Erythroblast (primary cell): ENCODE measurements at regions not wholly inside any gene's neighbourhood (a gene's known extent, or its start where the extent isn't known, plus 50 kb on each side); places are given as distances from the start of the nearest gene placed in this dataset.

Source experiments
- GATA1 ChIP-seq: IDR thresholded peaks from 2 replicates; pipeline ENCODE4 v1.6.1; 2011; ENCODE audit warnings: low read depth, mild to moderate bottlenecking, control low read depth, low read length, moderate library complexity
- POLR2A ChIP-seq: IDR thresholded peaks from 2 replicates; pipeline ENCODE4 v1.6.1; 2011; ENCODE audit warnings: mild to moderate bottlenecking, low read length

DNA sequence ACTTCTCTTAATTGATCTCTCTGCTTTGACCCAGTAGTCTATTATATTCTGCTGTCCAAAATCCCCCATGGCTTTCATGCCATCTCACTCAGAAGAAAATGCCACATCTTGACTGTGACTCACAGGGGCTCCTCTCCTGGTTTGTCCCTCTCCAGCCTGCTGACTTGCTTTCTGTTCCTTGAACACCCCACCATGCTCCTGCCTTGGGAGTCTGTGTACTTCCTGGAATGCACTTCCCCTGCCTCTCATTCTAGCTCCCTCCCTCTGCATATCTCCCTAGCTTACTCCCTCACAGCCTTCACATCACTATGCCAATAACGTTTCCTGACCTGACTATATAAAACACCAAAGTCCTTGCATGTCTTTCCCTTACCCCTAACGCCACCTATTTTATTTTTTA lies 167.2 kb downstream of the TRIB2 start:
- TF ChIP-seq POLR2A (no peak), GATA1 (no peak)
